Panc1 (cell line): ENCODE measurements at regions not wholly inside any gene's neighbourhood (a gene's known extent, or its start where the extent isn't known, plus 50 kb on each side); places are given as distances from the start of the nearest gene placed in this dataset.

Source experiments
- ATAC-seq: fragments of 200-7000 bp; cut with Tn5 transposase; 2 replicates; pipeline ENCODE4 v1.9.1; 2020; ENCODE audit warnings: mild to moderate bottlenecking, moderate library complexity
- BruUV-seq: library from RNA; stranded (reverse); fragments of 400-500 nt; replicated peaks from 2 replicates; lab custom pipeline; 2021; lab: Mats Ljungman, UMichigan
- CTCF ChIA-PET: fragments of 300-600 bp; sonication (Branson Sonifier 250); formaldehyde crosslinking; loops from one replicate; lab custom pipeline; 2022; ENCODE audit warnings: antibody characterized with exemption; lab: Charles Lee
- POLR2A ChIA-PET: fragments of 300-600 bp; sonication (Branson Sonifier 250); formaldehyde crosslinking; loops from one replicate; lab custom pipeline; 2022; ENCODE audit warnings: antibody characterized with exemption; lab: Charles Lee
- DNase-seq: peaks from one replicate; pipeline ENCODE4 v3.0.0-alpha.2; 2010; ENCODE audit warnings: low read depth, low spot score
- H3K27ac ChIP-seq: 2 replicates; pipeline ENCODE4 v1.5.1; 2011; ENCODE audit warnings: mild to moderate bottlenecking, low read length, inconsistent platforms
- H3K27me3 ChIP-seq: fragments of 200-500 bp; sonication (Bioruptor generic); 2 replicates; pipeline ENCODE4 v1.6.0; 2014; ENCODE audit warnings: low read length, inconsistent platforms; ENCODE audit not compliant: control insufficient read depth, insufficient read depth
- H3K36me3 ChIP-seq: fragments of 200-500 bp; sonication (Bioruptor generic); 2 replicates; pipeline ENCODE4 v1.5.1; 2014; ENCODE audit warnings: inconsistent platforms, mild to moderate bottlenecking, low read length, moderate library complexity; ENCODE audit not compliant: control insufficient read depth, insufficient read depth
- H3K4me1 ChIP-seq: 2 replicates; pipeline ENCODE4 v1.5.1; 2011; ENCODE audit warnings: inconsistent platforms, mild to moderate bottlenecking, low read length, moderate library complexity; ENCODE audit not compliant: control insufficient read depth, insufficient read depth
- H3K4me3 ChIP-seq, 2 experiments: 2 replicates each; pipeline ENCODE4 v1.5.1; 2011 to 2012; ENCODE audit warnings: low read depth in 2 of 2, low read length in 2 of 2, mild to moderate bottlenecking in 2 of 2, inconsistent platforms in 1 of 2, moderate library complexity in 1 of 2
- H3K9me3 ChIP-seq: fragments of 200-500 bp; sonication (Bioruptor generic); 2 replicates; pipeline ENCODE4 v1.5.1; 2014; ENCODE audit warnings: low read depth, mild to moderate bottlenecking, inconsistent platforms, low read length, moderate library complexity; ENCODE audit not compliant: control insufficient read depth, insufficient read depth
- CTCF ChIP-seq: fragments of 450-650 bp; IDR thresholded peaks from 2 replicates; pipeline ENCODE4 v1.5.1; 2017; ENCODE audit warnings: mild to moderate bottlenecking
- POLR2AphosphoS5 ChIP-seq: IDR thresholded peaks from 2 replicates; pipeline ENCODE4 v1.6.1; 2012; ENCODE audit warnings: mild to moderate bottlenecking, low read depth, low read length, moderate library complexity
- SIN3A ChIP-seq: IDR thresholded peaks from 2 replicates; pipeline ENCODE4 v1.6.1; 2012; ENCODE audit warnings: low read depth, mild to moderate bottlenecking, low read length, moderate library complexity, borderline replicate concordance; ENCODE audit not compliant: insufficient read depth
- TCF7L2 ChIP-seq: IDR thresholded peaks from 2 replicates; pipeline ENCODE4 v1.6.1; 2011; ENCODE audit warnings: mild to moderate bottlenecking, low read depth, low read length, inconsistent platforms
- in situ Hi-C: cut with HindIII; loops from 2 replicates; pipeline ENCODE4 v1.10.0; 2016; ENCODE audit warnings: low sequenced_read_pairs, low pct_unique_long_range_greater_than_20kb
- intact Hi-C: fragments of 100-400 bp; cut with micrococcal nuclease; formaldehyde crosslinking; loops from one replicate; pipeline ENCODE4 v1.10.0; 2022; ENCODE audit not compliant: unreplicated experiment
- TF ChIP-seq, protein P1 (sequence below), 2 experiments: IDR thresholded peaks; 2 replicates each; pipeline ENCODE4 v1.6.1; 2011 to 2012; ENCODE audit warnings: low read depth in 2 of 2, control low read depth in 1 of 2, low read length in 1 of 2, mild to moderate bottlenecking in 1 of 2, moderate library complexity in 1 of 2; ENCODE audit not compliant: insufficient read depth in 1 of 2

- Histone ChIP-seq H3K4me1 (no peaks in the 10 kb centered on the region), H3K4me3 (no peak overlapping the region), H3K36me3 (no peaks in the 10 kb centered on the region), H3K27me3 (no peaks in the 10 kb centered on the region), H3K9me3 (no peaks in the 10 kb centered on the region), H3K27ac (no peak overlapping the region)
- TF ChIP-seq POLR2AphosphoS5, result no peak
- TF ChIP-seq CTCF, result no peak
- no peak for TF ChIP-seq TCF7L2
- TF ChIP-seq SIN3A, result no peak
- TF ChIP-seq, protein P1, sequence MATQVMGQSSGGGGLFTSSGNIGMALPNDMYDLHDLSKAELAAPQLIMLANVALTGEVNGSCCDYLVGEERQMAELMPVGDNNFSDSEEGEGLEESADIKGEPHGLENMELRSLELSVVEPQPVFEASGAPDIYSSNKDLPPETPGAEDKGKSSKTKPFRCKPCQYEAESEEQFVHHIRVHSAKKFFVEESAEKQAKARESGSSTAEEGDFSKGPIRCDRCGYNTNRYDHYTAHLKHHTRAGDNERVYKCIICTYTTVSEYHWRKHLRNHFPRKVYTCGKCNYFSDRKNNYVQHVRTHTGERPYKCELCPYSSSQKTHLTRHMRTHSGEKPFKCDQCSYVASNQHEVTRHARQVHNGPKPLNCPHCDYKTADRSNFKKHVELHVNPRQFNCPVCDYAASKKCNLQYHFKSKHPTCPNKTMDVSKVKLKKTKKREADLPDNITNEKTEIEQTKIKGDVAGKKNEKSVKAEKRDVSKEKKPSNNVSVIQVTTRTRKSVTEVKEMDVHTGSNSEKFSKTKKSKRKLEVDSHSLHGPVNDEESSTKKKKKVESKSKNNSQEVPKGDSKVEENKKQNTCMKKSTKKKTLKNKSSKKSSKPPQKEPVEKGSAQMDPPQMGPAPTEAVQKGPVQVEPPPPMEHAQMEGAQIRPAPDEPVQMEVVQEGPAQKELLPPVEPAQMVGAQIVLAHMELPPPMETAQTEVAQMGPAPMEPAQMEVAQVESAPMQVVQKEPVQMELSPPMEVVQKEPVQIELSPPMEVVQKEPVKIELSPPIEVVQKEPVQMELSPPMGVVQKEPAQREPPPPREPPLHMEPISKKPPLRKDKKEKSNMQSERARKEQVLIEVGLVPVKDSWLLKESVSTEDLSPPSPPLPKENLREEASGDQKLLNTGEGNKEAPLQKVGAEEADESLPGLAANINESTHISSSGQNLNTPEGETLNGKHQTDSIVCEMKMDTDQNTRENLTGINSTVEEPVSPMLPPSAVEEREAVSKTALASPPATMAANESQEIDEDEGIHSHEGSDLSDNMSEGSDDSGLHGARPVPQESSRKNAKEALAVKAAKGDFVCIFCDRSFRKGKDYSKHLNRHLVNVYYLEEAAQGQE (IDR thresholded peaks at IDR 0.05; ENCODE audit: insufficient read depth in 1 of 2, low read depth in 2 of 2, low read length in 1 of 2), result no peak
- ATAC-seq (no peak), DNase-seq (no peak)
- no TSS peak for BruUV-seq
- POLR2A ChIA-PET, result no interaction called here
- in situ Hi-C loops (no loop called here), intact Hi-C loops (no loop called here)
- CTCF ChIA-PET, result no interaction called here
These were observed 324.7 kb upstream of the FAM47C start for GRCh38 chrX:36683507-36683906.

DNA sequence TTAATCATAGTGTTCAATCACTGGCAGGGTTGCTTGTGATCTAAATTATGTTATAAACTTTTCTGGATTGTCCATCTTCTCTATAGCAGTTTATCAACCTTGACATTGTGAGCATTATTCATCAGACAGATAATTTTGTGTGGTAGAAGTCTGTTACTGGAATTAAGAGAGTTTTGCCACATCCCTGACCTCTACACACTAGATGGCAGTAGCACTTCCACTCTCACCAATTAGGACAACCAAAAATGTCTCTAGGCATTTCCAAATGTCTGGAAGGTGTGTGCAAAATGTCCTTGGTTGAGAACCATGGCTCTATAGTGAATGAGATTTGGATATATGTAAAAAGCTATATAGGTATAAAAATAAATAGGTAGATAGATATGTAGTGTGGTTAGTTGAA is 324.1 kb upstream of the FAM47C start:
- Histone ChIP-seq H3K4me1 (no peaks in the 10 kb centered on the region), H3K27me3 (no peaks in the 10 kb centered on the region), H3K36me3 (no peaks in the 10 kb centered on the region), H3K4me3 (no peak overlapping the region), H3K27ac (no peak overlapping the region), H3K9me3 (no peaks in the 10 kb centered on the region)
- ATAC-seq (no peak), DNase-seq (no peak)
- intact Hi-C loops (no loop called here), in situ Hi-C loops (no loop called here)
- TF ChIP-seq CTCF, result no peak
- TF ChIP-seq POLR2AphosphoS5, result no peak
- BruUV-seq, result no TSS peak
- ChIA-PET POLR2A (no interaction called here), CTCF (no interaction called here)

- TF ChIP-seq TCF7L2 (no peak), SIN3A (no peak), POLR2AphosphoS5 (no peak), CTCF (no peak)
- TF ChIP-seq, protein P1 (IDR thresholded peaks at IDR 0.05; ENCODE audit: insufficient read depth in 1 of 2, low read depth in 2 of 2, low read length in 1 of 2), result no peak
- Histone ChIP-seq H3K4me1 (no peaks in the 10 kb centered on the region), H3K27ac (no peak overlapping the region), H3K36me3 (no peaks in the 10 kb centered on the region), H3K27me3 (no peaks in the 10 kb centered on the region), H3K4me3 (no peak overlapping the region), H3K9me3 (no peaks in the 10 kb centered on the region)
- ATAC-seq (no peak), DNase-seq (no peak)
- intact Hi-C loops (no loop called here), in situ Hi-C loops (no loop called here)
- CTCF ChIA-PET, result no interaction called here
- POLR2A ChIA-PET, result no interaction called here
- BruUV-seq, result no TSS peak
These were observed 286.2 kb upstream of the FAM47C start for GRCh38 chrX:36721990-36722389.
